ENCODE measurements at regions not wholly inside any gene's neighbourhood (a gene's known extent, or its start where the extent isn't known, plus 50 kb on each side); places are given as distances from the start of the nearest gene placed in this dataset.
A peak's percentile ranks its signal among the peaks of the same experiment; 100 is the strongest.

- TF ChIP-seq POLR2A (IDR thresholded peaks at IDR 0.05) = no peak
- TF ChIP-seq, protein P1, sequence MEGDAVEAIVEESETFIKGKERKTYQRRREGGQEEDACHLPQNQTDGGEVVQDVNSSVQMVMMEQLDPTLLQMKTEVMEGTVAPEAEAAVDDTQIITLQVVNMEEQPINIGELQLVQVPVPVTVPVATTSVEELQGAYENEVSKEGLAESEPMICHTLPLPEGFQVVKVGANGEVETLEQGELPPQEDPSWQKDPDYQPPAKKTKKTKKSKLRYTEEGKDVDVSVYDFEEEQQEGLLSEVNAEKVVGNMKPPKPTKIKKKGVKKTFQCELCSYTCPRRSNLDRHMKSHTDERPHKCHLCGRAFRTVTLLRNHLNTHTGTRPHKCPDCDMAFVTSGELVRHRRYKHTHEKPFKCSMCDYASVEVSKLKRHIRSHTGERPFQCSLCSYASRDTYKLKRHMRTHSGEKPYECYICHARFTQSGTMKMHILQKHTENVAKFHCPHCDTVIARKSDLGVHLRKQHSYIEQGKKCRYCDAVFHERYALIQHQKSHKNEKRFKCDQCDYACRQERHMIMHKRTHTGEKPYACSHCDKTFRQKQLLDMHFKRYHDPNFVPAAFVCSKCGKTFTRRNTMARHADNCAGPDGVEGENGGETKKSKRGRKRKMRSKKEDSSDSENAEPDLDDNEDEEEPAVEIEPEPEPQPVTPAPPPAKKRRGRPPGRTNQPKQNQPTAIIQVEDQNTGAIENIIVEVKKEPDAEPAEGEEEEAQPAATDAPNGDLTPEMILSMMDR (IDR thresholded peaks at IDR 0.05) = no peak
- H3K27ac ChIP-seq = no peak overlapping the region
- H3K4me3 ChIP-seq = no peak overlapping the region
- DNase-seq (no peak), ATAC-seq (no peak)
- intact Hi-C loops (cut with DNase I) = no loop called here
- no peaks in the 10 kb centered on the region for H3K9me3 ChIP-seq
- WGBS, 2 donors = 78 to 88% methylated on average over 4 of the region's 4 CpGs
- no peaks in the 10 kb centered on the region for H3K36me3 ChIP-seq (replicated peaks in 1 of 2; ENCODE audit: insufficient read depth in 1 of 2, low read depth in 2 of 2)
- H3K27me3 ChIP-seq = no peaks in the 10 kb centered on the region
- peaks cover 18% of the 10 kb centered on the region for H3K4me1 ChIP-seq
These were observed 357.8 kb upstream of the SLC7A11 start for GRCh38 chr4:138599965-138600364.

DNA sequence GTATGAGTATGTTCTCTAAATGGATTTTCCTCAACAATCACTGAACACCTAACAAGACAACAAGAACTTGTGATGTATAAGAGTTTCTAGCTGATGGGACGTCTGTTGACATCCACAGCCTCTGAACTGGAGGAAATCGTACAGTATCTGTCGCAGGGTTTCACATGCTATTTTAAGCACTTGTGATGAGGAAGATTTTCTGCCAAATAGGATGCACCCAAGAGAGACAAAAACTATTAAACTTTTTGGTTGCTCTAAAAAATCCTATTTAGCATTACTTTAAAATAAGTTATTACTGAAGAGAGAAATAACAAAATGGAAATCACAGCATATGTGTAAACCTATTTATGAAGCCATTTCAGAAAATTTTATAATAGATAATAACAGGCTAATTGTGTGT, 356.1 kb upstream of the SLC7A11 start:
- H3K27me3 ChIP-seq = no peaks in the 10 kb centered on the region
- H3K9me3 ChIP-seq = no peaks in the 10 kb centered on the region
- DNase-seq (no peak), ATAC-seq (no peak)
- H3K27ac ChIP-seq = no peak overlapping the region
- TF ChIP-seq POLR2A (IDR thresholded peaks at IDR 0.05) = no peak
- intact Hi-C loops (cut with DNase I) = no loop called here
- WGBS, 2 donors = 59 to 70% methylated on average over 3 of the region's 3 CpGs
- H3K36me3 ChIP-seq (replicated peaks in 1 of 2; ENCODE audit: insufficient read depth in 1 of 2, low read depth in 2 of 2) = no peaks in the 10 kb centered on the region
- no peak overlapping the region for H3K4me3 ChIP-seq
- H3K4me1 ChIP-seq = peaks cover 18% of the 10 kb centered on the region

- Histone ChIP-seq H3K9me3 (no peaks in the 10 kb centered on the region), H3K27me3 (no peaks in the 10 kb centered on the region), H3K4me3 (no peak overlapping the region), H3K27ac (no peak overlapping the region), H3K4me1 (peaks cover 18% of the 10 kb centered on the region), H3K36me3 (replicated peaks in 1 of 2; ENCODE audit: insufficient read depth in 1 of 2, low read depth in 2 of 2) (no peaks in the 10 kb centered on the region)
- 22 to 26% methylated on average over 2 of the region's 2 CpGs for WGBS, 2 donors
- ATAC-seq (no peak), DNase-seq (no peak)
- TF ChIP-seq, protein P1 (IDR thresholded peaks at IDR 0.05) = no peak
- no peak for TF ChIP-seq POLR2A (IDR thresholded peaks at IDR 0.05)
- intact Hi-C loops (cut with DNase I) = no loop called here
These were observed 354.7 kb upstream of the SLC7A11 start for GRCh38 chr4:138596896-138597295.

DNA sequence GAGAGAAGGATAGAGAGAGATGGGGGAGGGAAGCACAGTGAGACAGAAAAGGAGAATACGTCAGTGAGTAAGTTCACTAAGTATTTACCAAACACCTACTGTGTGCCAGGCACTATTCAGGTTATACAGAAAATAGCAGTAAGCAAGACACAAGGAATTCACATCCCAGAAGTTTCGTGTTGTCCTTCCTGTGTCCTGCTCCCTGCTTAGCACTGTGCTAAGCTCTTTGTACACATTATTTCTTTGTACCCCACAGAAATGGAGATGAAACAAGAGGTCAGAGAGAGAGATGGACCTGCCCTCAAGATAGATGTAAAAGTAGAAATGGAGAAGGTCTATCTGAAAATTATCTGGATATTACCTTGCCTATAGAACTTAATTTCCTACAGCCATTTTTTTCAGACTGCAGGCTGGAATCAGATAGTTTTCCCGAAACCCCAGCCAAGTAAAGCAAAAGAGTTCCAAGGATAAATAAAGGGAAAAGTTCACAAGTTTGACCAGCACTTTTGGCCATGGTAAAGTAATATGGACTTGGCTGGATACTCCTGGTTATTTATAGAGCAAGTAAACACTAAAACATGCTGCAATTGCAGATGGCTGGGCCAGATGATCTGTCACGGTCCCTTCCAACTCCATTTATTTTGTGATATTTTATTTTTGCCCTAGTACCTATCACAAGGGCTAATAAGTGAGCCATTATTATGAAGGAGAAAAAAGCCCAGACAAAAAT, 353.7 kb upstream of the SLC7A11 start:
- intact Hi-C loops (cut with DNase I) = no loop called here

DNA sequence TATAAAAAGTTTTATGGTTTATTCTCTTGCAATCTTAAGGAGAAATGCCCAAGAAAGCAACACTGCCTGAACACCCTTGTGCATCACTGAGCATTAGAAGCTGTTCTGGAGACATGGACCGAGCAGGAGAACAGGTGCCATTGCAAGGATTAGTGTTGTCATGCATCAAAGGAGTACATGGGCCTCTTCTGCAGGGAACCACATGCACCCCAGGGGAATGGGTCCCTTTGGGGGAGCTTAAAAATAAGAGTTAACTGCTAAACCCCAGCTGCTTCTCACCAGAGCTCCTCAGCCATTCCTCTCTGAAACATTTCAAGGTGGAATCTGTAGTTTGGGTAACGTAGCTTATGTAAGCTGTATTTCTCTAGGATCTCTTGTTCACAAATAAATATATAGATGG, 353.0 kb upstream of the SLC7A11 start:
- ATAC-seq (no peak), DNase-seq (no peak)
- Histone ChIP-seq H3K4me1 (peaks cover 18% of the 10 kb centered on the region), H3K27ac (no peak overlapping the region), H3K9me3 (no peaks in the 10 kb centered on the region), H3K4me3 (no peak overlapping the region), H3K36me3 (replicated peaks in 1 of 2; ENCODE audit: insufficient read depth in 1 of 2, low read depth in 2 of 2) (no peaks in the 10 kb centered on the region), H3K27me3 (no peaks in the 10 kb centered on the region)
- intact Hi-C loops (cut with DNase I) = no loop called here
- no peak for TF ChIP-seq POLR2A (IDR thresholded peaks at IDR 0.05)
- TF ChIP-seq, protein P1 (IDR thresholded peaks at IDR 0.05) = no peak
- 83 to 87% methylated on average over 2 of the region's 2 CpGs for WGBS, 2 donors

More for the DNA sequence above, 353.7 kb upstream of the SLC7A11 start:
- peak; percentile 65 for ATAC-seq
- no peaks in the 10 kb centered on the region for H3K27me3 ChIP-seq
- no peak overlapping the region for H3K27ac ChIP-seq
- 27 to 45% methylated on average over 4 of the region's 4 CpGs for WGBS, 2 donors
- TF ChIP-seq, protein P1 (IDR thresholded peaks at IDR 0.05) = no peak
- TF ChIP-seq POLR2A (IDR thresholded peaks at IDR 0.05) = no peak
- H3K4me3 ChIP-seq = no peak overlapping the region
- H3K36me3 ChIP-seq (replicated peaks in 1 of 2; ENCODE audit: insufficient read depth in 1 of 2, low read depth in 2 of 2) = no peaks in the 10 kb centered on the region
- H3K4me1 ChIP-seq = peaks cover 18% of the 10 kb centered on the region
- peak in 3 of 4 donors; percentile 21 to 26 (median 22) for DNase-seq
- no peaks in the 10 kb centered on the region for H3K9me3 ChIP-seq
